GM21529 (cell line): ENCODE measurements at regions not wholly inside any gene's neighbourhood (a gene's known extent, or its start where the extent isn't known, plus 50 kb on each side); places are given as distances from the start of the nearest gene placed in this dataset.
"Not testable (repeated sequence)": the region's sequence is repeated elsewhere in the genome, so short reads cannot be mapped to it uniquely, and the experiment has no call there.

Experiments used
- ATAC-seq: cut with Tn5 transposase; IDR thresholded peaks from one replicate; pipeline ENCODE4 v1.9.1; 2021; ENCODE audit not compliant: unreplicated experiment

DNA sequence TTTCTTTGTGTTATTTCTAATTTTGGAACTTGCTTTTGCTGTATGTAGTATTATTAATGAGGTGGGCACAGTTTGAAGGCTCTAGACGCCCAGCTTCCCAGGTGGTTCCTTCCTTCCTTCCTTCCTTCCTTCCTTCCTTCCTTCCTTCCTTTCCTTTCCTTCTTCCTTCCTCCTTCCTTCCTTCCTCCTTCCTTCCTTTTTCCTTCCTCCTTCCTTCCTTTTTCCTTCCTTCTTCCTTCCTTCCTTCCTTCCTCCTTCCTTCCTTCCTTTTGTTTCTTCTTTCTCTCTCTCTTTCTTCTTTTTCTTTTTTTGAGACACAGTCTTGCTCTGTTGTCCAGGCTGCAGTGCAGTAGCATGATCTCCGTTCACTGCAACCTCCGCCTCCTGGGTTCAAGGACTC is 906.7 kb downstream of the AACS start:
- no peak for ATAC-seq

DNA sequence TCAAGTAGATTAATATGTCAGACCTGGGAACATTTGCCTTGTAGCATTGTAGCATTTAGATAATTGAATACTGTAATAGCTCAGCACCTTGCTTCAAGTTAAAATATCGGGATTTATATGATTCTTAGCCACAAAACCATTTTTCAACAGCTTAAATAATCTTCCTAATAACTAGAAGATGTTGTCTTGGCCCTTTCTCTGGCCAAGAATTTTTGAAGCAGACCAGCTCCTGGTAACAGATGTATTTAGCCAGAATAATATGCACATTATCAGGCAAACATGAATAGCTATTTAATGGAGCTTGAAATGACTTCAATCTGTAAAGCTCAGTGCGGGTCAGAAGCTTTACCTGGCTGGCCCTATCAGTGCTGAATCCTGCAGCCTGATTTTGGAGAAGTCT is 913.1 kb downstream of the AACS start:
- no peak for ATAC-seq

DNA sequence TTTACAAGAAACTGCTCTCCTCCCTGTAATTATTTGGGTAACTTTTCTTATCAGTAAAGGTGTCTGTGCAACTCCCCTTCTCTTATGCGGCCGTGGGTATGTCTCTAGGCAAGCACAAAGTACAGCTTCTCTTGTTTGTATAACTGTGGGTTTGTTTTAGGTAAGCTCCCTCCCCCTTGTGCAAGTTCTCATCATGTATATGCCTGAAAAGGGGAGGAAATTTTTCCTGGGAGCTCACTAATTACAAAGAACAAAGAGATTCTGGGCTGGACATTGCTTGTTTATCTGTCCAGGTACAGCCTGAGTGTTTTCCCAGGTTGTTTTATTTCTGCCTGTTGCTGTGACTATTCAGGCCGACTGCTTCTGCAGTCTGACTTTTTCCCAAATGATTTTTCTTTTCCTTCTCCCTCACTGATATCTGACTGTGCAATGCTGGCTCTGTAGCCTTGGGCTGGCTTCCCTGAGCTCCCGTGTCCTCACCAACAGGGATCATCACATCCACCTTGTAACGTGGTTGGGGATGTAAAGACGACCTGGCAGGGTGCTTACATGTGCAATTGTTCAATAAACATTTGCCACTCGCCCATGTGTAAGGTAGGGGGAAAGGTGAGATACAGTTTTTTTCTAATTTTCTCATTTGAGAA is 916.5 kb downstream of the AACS start:
- ATAC-seq: no peak

DNA sequence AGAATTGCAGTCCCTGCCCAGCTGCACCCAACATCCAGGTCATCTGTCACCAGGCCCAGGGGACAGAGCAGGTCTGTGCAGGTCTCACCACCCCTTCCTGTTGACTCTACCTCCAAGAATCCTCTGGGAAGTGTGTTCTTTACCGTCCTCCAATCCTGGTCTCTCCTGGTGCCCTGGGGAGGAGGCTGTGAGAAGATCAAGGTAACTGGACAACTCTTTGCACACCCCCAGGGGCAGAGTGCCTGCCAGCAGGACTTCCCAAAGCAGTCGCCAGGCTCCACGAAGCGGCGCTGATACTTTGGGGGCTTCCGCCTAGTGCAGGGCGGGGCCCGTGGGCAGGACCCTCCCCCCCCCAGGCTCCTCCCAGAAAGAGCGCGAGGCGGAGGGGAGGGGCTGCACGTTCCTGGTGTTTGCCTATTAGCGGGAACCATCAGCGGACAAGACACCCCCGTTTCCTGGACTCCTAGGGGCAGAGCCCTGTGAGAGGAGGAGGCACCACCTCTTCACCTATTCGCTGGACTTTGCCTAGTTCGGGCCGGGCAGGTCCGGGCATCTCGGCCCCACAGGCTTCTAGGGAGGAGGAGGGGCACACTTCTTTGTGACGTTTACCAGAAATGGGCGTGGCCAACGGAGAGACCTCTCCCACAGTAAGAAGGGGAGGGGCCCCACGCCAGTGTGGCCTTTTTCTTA is 918.0 kb downstream of the AACS start:
- ATAC-seq: no peak

DNA sequence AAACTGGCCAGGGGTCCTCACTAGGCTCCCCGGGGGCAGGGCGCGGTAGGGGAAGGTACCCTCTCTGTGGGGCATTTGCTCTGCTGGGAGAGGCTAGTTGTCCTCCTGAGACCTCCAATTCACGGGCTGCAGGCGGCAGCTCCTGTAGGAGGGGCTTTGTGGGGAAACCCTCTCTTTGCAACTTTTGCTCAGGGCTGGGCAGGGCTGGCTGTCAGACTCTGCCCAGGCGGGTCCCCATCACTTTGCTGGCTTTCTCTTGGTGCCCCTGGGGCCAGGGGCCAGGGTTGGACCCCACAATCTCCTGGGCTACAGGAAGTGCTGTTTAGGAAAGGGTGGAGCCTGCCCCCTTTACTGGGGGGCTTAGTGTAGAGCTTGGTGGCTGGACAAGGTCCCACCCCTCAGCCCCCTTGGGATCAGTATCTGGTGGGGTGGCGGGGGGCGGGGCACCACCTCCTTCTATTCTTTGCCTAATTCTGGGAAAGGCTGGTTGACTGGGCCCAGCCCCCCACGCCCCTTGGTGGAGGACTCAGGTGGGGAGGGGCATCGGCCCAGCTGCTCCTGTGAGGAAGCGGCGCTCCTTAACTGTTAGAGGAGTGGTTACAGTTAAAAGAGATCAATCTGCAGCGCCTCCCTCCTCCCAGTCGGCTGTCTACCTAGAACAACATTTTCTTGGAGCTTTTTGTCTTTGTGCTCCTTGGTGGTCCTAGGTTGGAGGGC is 918.7 kb downstream of the AACS start:
- ATAC-seq: no peak

DNA sequence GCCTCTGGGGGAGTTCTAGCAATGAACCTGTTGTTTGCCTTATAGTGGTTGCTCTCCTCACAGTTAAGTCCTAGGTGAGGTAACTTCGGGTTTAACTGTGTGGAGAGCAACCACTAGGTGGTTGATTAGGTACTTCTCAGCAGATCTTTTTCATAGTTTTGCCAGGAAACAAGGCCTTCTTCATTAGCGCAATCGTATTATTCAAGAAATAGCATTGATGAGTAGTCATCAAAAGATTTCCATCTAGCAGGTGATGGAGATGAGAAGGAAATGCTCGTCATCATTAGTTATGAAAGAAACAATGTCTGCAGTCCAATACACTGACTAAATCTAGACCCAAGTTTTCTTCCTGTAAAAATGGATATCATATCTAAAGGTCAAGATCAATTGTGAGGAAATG is 923.3 kb downstream of the AACS start:
- ATAC-seq: no peak

DNA sequence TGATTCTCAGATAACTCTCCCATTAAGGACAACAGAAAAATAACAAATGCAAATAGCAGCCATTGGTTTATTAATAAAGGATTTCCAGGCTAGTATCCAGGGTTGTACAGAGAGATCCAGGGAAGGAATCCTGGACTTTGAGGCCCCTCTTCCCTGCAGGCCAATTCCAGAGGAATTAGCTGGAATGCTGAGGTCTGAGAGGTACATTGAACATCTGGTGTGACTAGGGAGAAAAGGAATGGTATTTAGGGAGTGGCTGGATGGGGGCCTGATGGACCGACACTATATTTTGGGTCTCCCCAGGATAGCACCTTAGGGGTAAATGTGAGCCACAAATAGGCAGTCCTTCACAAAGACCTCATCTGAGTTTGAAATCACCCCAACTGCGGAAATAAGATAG is 924.5 kb downstream of the AACS start:
- ATAC-seq: no peak

DNA sequence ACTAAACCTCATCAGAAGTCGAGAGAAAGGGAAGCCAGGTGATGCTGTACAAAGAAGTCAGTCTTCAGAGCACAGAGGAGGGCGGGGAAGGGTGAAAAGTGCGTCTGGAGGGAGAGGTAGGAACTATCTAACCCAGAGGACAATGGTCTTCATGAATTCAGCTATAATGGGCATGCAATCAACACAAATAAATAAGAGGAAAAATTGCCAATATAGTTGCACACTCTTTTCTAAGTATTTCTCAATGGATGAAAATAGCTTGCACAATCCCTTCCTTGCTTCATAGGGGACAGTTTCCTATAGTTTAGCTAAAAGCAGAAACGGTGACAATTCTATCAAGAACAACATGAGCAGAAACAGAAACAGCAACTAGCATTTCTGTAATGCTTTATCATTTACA is 931.2 kb downstream of the AACS start:
- no peak for ATAC-seq

DNA sequence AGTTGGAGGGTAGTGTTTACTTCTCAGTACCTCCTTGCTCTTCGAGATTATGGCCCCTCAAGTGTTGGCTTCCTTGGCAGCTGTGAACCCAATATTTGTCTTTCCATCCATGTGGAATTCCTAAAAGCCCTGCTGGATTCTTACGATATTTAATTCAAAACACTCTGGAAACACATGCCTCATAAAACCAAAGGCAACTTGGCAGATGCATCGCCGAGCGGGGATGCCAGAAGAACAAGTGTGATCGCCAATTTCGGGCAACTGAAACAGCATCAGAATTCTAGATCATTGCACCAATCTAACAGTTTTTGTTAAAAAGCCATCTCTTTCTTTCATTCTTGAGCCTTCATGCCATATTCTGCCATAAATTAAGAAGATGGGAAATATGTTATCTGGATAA is 934.4 kb downstream of the AACS start:
- no peak for ATAC-seq

DNA sequence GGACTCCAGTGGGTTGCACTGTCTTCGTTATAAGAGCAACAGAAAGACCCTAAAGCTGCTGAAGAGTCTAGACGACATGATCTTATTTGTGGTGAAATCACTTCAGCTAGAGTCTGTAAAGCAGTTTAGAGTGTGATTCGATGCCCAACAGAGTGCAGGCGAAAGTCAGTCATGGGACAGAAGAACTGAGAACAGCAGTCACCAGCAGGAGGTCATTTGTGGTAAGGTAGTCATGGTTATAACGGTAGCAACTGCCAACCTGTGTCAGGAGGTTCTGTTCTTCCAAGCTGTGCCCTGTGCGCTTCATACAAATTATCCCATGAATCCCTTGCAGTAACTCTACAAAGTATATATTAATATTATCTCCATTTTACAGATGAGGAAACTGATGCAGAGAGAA is 954.1 kb downstream of the AACS start:
- no peak for ATAC-seq

DNA sequence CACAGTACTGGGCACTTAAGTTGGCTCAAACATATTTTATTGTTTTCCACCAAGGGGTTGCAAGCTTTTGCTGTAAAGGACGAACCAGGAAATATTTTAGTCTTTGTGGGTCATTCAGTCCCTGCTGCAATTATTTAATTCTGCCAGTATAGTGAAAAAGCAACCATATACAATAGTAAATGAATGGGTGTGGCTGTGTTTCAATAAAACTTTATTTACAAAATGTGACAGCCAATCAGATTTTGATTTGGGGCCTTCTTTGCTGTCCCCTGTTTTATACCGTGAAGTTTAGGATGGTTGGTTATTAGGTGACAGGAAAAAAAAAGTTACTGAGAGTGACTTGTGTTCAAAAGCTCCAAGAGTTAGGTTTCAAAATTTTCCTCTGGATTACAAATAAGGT is 956.4 kb downstream of the AACS start:
- no peak for ATAC-seq

DNA sequence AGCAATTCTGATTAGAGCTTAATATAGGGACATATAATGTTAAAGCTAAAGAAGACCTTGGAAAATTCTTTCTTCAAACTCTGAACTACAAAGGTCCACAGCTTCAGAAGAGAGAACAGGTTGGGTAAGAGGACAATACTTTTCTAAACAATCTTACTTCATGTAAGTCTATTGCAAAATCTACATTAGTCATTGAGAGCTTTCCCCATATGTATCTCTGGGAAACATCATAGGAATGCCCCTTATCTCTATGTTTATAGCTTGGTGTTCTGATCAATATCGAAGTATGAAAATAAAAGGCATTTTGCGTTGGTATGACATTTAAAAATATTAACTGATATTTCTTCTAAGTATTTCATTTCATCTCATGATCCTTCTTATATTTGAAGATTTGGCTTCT is 962.6 kb downstream of the AACS start:
- no peak for ATAC-seq

DNA sequence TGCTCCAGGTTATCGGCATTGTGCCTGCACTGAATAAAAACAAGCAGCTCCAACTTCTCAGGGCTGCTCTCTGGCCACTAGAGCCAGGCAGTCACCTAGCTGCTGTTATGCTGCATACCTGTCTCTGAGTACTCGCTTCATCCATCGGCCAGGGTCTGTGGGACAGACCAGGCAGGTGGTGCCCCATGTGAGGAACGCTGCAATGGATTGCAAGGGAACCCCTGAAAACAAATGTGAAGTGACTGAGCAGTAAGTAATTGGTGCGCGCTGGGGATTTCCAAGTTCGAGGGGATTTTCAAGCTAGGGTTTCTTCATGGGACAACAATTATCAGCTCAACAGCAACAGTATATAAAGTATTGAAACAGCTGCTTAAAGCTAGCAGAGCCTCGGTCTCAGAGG is 965.3 kb downstream of the AACS start:
- no peak for ATAC-seq

DNA sequence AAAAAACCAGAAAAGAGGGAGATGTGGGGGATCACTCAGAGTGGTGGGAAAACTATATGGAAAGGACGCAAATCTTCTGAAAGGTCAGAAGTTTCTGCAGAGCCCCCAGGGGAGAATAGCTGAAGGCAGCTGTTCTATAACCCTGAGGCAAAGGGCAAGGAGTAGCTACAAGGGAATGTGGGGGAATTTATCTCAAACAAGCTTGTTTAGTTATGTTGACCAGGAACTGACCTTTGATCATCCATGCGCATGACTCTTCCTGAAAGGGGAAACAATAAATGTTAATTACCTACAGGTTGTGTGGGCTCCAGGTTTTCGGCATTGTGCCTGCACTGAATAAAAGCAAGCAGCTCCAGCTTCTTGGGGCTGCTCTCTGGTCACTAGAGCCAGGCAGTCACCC is 968.5 kb downstream of the AACS start:
- no peak for ATAC-seq

DNA sequence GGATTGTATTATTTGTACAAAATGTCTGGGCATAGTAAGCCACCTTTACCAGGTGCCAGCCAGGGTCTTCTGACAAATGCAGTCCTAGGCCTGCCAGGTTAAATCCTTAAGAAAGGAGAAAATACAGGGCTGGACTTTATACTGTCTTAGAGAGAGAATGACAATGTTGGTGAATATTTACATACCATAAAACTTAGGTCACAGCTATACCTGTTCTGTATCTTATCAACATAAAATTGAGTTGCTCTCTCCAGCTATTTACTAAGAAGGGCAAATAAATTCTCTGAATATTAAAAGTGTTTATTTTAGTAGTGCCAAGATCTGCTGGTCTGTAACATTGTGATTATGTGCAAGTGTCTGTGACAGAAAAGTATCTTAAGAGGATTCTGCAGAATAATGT is 971.1 kb downstream of the AACS start:
- no peak for ATAC-seq

DNA sequence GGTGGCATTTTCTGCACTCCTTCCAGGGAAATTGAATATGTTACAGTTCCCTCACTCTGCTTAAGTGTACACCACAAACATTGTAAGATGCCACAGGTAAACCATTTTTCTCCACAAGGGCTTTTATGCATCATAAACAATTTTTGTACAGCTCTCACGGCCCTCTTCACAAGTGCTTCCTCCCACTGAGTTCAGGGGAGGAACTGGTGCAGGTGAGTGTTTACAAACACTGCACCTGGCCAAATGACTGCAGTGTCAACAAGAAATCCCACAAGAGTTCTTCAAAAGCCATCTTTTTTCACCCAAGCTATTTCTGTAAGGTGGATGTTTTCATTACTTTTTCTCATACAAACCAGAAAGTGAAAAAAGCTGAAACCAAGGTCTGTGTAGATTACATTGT is 973.2 kb downstream of the AACS start:
- no peak for ATAC-seq

DNA sequence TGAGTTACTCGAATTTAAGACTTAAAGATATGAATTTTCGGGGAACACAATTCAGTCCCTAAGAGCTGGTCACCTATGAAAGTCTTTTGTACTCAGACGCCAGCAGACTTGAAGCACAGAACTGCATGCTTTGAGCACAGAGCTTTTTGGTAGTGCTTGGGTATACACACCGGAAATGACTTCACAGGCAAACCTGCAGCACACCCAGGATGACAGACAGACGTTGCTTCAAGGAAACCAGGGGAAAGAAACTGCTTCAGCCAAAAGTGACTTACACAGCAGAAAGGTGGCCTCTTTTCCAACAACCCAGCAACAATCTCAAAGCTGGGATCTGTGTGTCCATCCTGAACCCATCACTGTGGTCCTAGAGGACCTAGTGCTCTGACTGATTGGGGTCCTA is 975.1 kb downstream of the AACS start:
- no peak for ATAC-seq

DNA sequence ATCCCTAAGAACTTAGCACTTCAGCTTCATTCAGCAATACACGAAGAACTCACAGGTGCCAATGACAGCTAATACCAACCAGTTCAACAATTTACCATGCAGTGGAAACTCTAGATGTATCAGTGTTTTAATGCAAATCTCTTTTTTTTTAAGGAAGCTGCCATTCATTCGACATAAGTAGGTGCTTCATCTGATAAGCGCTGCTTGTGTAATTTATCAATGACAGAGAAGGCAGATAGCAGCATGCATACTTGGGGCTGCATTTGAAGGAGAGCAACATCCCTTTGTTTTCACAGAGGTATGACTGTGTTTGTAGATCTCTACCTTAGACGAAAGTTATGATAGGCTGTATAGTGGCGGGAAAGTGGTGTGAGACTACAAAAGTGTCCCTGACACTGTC is 977.1 kb downstream of the AACS start:
- no peak for ATAC-seq

DNA sequence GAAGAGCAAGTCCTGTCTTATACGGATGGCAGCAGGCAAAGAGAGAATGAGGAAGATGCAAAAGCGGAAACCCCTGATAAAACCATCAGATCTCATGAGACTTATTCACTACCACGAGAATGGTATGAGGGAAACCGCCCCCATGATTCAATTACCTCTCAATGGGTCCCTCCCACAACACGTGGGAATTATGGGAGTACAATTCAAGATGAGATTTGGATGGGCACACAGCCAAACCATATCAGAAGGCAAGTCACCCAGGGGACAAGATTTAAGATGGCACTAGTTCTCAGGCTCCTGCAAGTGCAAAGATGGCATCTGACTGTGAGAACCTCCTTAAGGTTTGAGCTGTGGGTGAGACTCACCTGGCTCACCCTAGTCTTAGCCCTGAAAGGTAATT is 984.3 kb downstream of the AACS start:
- ATAC-seq: not testable (repeated sequence)

DNA sequence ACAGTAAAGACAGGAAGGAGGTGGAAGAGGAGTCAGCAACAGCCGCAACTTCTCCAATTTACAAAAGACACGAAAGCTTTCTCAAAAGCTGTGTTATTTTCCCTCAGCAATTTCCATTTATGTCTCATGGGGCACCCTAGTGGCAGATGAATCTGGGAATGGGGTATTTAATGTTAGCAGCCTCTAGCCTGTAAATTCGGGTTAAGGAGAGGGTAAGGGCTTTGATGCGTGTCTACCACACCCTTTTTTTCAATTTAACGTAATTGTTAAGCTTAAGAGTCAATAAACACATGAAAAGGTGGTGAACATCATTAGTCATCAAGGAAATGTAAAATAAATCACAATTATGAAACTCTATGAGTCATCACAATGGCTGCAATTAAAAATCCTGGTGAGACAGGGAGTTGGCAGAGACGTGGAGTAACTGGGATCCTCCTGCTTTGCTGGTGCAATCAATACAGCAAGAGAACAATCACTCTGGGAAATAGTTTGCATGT is 986.4 kb downstream of the AACS start:
- no peak for ATAC-seq

DNA sequence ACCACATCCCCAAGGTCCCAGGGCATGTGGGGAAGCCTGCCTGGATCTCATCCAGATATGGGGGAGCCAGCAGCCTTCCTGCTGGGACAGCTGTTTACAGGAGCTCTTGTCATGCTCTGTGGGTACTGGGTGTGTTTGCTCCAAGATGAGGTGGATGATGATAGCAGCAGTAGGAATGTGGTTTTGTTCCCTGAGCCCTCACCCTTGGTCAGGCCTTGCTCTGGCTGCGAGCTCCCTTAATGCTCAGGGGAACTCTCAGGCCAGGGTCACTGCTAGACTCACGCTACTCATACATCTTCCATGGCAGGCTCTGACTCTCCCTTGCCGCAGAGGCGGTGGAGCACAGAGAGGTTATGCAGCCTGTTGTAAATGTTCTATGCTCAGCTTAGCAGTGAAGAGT is 990.3 kb downstream of the AACS start:
- no peak for ATAC-seq

DNA sequence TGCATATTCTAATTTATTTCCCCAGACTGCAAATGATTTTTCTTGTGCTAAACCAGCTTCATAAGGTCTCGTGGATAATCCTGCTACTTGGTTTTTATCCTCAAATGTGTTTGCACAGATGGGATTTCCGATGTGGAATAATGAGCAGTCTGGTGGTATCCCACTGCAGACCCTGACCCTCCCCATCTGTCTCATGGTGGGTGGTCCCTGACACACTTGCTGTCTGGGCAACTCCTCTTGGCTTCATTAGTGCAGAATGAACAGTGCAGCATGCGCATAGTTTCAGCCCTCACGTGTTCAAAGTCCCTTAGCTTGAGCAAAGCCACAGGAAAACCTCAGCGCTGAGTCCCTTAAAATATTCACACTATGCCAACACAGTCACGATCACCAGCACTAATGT is 996.5 kb downstream of the AACS start:
- no peak for ATAC-seq
